CD4-positive, alpha-beta T cell treated with Interleukin-15 for 4 hours (primary cell): ENCODE measurements at regions not wholly inside any gene's neighbourhood (a gene's known extent, or its start where the extent isn't known, plus 50 kb on each side); places are given as distances from the start of the nearest gene placed in this dataset.

Experiments
- DNase-seq: peaks from one replicate; pipeline ENCODE4 v3.0.0-alpha.2; 2020; ENCODE audit warnings: low spot score

DNA sequence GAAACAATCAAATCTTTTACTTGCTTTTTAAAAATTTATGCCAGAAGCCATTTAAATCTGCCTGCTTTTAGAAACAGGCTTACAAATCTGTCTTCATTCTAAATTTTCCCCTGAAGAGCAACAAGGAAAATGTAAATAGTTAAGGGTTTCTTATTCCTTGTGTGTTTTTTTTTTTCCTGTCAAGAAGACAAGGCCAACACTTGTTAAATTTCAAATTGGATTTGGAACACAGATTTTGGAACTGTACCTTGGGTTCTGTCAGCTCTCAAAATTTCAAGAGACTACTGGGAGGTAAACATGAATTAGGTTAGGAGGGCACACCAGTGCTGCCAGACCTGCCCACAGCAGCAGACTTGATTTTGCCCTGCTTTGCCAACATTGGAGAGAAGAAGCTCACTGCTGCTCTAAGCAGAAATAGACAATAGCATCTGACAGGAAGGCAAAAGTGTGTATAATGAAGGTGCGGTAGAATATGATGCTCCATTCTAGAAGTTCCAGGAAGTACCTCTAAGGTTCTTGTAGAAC is 121.7 kb downstream of the NHLRC3 start:
- DNase-seq, result no peak

DNA sequence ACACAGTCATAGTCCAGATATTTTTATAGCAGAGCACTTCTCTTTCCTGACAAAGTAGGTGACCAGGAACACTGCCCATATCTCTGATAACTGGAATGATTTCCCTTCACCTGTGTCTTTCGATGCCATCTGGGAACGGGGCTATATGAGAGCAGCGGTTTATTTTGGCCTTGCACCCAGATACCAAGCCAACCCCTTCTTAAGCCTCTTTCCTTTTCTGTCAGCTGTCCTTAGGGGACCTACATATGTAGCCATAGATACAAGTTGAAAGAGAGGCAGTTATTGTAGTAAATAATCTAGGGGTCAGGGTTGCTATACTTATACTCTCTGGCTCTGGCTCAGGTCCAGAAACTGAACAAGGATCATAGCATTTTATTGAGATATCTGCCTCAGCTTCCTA is 128.8 kb downstream of the NHLRC3 start:
- DNase-seq, result no peak

DNA sequence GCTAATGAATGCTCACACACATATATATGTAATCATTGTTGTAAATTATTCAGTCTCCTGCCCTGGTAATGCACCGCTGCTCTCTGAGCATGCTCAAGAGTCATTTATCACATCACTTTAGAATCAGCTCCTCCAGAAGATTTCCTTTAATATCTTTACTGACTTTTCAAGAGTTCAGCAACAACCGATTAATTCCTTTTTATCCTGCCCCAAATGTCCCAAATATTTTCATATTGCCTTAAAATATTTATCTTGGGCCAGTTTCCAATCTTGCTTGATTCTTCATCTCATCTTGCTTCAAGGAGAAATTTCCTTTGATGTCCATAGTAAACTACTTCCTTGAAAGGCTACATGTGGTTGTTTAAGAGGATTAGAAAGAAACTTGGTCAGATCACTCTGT is 132.5 kb downstream of the NHLRC3 start:
- DNase-seq, result no peak

- no peak for DNase-seq
Observed at GRCh38 chr13:39185326-39185725, 147.1 kb downstream of the NHLRC3 start.

DNA sequence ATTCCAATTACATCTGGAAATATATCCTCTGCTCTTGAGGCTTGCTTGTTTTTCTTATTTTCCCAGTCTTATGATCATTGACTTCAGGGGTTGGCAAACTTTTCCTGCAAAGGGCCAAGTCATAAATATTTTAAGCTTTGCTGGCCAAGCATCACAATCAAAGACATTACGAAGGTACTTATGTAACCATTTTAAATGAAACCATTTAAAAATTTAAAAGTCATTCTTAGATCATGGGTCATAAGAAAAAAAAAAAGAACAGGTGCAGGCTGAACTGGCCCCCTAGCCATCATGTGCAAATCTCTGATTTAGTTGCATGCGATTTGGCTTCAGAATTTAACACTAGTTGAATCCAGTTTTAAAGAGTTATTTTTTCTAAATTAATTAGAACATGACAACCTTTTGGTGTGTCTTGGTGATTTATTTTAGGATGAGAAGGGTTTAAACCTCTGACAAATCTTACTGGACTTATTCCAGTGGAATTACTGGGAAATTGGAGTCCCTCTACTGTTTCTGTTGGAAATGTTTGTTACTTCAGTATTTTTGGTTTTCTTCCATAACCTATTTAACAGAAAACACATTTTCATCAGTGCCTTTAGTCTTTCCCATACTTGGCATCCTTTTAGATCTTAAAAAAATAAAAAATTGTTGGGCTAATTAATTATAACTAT is 148.1 kb downstream of the NHLRC3 start:
- no peak for DNase-seq

DNA sequence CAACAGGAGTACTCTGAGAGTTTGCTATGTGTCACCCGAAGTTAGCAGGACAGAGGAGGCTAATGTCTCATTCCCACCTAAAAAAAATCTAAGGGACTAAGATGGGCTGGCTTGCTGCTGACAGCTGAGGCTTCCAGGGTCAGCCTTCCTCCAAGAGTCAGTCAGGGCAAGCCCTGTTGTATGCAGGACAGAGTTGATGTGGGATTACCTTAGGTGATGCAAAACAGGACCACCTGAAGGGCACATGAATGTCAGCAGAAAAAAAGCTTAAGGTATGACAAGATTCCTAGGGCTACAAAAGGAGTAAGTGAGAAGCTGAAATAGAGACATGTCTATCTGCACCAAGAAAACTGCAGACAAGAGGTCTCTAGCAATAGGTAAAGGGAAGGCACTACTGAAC is 151.5 kb downstream of the NHLRC3 start:
- DNase-seq, result no peak

DNA sequence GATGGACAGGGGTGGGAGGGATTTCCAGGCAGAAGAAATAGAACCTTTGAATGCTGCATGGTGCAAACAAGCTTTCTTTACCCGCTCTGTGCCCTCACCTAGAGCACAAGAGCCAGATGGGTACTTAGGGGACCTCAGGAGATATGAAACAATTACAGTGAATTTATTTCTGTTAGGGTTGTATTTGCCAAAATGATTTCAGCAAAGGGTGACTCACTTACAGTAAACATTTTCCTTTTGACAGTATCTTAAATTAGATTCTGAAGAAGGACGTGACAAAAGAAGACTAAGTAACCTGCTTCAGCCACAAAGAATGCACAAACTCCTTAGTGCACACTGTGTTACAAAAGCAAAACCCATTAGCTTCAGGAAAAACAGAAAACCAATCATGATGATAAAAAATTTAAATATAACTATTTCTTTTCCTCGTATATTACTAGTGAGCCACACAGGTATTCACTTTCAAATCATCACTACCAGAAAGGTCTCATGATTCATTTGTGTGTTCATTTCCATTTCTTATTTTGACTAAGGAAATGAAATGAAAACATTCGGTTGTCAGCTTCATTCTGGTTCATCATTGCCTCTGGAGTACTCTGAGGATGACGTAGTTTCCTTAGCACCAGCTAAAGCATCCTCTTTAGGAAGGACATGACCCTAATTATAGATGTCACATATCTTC is 158.8 kb downstream of the NHLRC3 start:
- DNase-seq, result no peak

GRCh38 chr13:39197647-39198007 is 159.4 kb downstream of the NHLRC3 start:
- DNase-seq, result no peak

- DNase-seq, result no peak
Observed at GRCh38 chr13:39200249-39200910, 162.1 kb downstream of the NHLRC3 start.

GRCh38 chr13:39201180-39201579 is 162.9 kb downstream of the NHLRC3 start:
- no peak for DNase-seq

DNA sequence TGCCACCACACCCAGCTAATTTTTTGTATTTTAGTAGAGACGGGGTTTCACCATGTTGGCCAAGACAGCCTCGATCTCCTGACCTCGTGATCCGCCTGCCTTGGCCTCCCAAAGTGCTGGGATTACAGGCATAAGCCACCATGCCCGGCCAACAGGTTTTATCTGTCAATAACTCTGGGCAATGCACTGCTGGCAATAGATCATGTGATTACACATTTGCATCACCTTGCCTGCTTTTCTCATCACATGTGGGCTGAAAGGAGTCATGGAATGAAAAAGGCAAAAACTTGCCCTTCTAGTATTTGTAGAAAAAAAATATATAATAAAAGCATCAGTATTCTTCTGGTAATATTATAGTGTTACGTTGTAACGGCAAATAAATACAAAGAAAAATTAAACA is 164.5 kb downstream of the NHLRC3 start:
- no peak for DNase-seq

GRCh38 chr13:39208636-39209035 is 170.4 kb downstream of the NHLRC3 start:
- no peak for DNase-seq

DNA sequence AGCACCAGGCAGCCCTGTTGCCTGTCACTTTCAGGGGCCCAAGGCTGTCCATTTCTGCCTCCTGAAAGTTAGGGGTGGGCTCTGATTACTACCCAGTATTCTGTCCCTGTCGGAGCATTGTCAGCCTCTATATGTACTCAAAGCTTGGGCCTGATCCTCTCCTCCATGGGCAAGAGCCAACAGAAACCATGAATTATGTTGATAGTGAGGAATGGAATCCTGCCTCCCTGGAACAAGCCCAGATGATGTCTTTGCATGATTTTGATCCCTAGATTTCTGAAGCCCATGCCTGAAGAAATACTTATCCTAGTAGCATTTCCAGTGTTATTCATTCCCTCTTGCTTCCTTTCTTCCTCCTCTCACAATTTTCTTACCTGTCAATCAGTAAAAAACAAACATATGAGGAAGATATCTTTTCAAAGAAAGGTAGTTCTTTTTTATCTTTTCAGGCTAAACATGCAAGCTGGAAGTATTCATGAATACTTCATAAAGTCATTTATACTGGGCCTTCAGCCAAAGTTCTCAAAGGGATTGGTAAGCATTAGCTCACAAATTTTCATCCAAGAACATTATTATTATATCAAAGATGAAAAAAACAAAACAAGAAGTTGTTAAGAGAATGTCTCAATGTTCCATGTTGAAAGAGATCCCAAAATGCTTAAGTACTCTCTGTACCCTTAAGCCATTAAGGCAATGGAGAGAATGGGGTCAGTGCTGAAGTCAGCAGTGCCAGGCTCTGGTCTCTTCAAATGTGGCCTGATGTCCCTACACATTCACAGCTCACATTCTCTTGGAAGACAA is 171.7 kb downstream of the NHLRC3 start:
- no peak for DNase-seq

DNA sequence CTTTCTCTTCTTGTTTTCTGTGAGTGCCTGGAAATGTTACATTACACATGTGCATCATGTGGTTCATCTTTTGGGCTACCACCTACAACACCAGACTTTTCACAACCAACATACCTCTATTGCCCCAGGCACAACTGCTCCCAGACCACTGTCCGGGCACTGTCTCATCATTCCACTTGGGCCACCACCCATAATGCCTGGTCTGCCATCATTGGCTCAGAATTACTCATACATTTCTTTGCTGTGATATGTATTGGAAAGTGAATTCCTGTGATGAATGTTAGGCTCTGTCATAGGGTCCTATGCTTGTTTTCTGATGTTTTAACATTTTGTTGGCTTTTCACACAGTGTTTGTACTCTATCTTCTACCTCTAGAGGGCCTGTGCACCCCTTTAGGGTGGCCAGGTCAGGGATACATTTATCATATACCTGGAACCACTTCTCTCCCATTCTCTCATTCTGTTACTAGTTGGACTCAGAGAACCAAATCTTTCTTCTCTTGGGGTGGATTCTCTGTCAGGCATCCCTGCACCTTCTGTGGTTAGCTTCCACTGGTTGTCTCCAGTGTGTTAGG is 172.8 kb downstream of the NHLRC3 start:
- no peak for DNase-seq

- DNase-seq, result no peak
Observed at GRCh38 chr13:39215971-39216370, 177.7 kb downstream of the NHLRC3 start.

DNA sequence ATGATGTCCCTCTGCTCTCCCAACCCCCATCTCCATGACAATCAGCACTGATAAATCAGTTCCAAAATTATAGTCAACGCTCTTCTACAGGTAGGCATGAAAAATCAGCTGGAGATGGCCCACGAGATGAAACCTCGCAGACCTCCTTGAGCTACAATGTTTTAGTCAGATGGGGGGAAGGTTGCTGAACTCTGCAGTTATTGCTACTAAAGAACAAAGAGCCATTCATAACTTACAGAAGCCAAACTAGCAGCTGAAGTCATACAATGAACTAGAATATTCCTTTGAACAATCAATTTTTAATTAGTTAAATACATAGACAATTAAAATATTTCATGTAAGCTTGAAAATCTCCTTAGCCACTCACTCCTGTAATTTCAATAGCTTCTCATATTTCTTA is 179.2 kb downstream of the NHLRC3 start:
- DNase-seq, result no peak

DNA sequence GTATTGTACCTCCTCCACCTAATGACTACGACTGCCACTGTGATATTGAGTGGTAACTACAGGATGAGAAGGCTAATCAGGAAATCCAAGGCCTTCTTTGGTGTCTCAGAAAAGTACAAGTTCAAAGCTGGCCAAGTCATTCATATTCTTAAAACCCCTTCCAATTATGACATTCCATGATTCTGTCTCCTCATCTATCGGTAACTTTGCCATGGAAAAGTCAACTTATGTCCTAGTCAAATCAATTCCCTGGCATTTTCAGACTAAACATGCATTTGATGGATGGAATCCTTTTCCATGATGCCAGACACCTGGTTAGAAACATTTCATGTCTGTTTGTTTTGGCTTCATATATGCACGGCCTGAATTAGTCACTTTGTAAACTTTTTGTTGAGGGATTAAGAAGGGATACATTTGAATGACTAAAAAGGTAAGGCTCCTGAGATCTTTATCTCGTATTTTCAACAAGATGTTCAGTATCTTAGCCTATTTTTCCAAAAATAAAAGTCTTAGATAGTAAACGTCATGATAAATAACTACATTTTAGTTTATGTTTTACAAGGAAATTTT is 186.5 kb downstream of the NHLRC3 start:
- no peak for DNase-seq

DNA sequence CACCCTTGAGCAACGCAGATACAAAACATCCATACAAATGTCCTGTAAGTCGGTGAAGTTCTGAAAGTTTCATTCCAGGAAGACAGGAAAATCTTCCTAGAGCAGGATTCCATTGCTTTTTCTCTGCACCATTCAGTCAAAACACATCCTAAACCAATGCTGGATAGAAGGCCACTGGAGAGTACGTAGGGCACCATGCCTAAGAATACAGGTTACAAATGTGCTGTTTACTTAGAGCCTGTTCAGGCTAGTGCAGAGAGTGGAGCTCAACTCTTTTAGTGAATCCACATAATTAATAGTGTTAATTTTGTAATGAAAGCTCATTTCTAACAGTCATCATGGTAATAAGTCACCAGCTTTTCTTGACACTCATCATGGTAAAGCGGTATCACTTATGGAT is 187.6 kb downstream of the NHLRC3 start:
- DNase-seq, result no peak

DNA sequence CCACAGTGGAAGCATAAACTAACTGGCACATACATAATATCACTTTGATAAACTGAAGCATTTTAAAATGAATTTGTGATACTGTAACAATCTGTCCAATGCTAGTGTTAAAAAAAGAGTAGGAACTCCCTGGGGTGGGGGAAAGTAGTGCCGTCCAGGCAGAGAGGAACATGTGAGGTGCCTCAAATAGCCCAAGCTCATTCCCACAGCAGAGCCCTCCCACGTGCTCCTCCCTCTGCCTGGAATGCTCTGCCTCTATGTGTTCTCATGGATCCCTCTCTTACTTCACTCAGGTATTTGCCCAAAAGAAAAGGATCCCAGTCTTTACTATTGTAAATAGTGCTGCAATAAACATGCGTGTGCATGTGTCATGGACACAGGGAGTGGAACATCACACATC is 188.1 kb downstream of the NHLRC3 start:
- DNase-seq, result no peak

DNA sequence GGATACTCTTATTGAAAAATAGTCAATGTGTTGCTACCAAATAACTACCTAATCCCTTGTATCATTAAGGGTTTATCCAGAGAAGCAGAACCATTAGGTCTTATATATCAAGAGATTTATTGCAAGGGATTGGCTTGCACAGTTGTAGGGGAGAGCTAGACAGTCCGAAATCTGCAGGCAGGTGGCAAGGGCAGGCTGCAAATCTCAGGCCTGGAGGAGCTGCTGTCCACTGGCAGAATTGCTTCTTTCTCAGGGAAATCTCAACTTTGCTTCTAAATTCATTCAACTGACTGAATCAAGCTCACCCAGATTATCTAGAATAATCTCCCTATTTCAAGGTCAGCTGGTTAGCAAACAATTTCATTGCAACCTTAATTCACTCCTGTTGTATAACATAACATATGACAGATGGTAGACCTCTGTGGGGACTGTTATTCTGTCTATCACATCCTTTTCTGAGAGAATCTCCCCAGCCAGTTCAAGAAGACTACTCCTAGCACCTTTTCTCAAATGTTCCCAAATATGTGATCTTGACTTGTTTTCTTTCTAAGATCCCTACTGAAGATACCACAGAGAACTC is 194.2 kb downstream of the NHLRC3 start:
- DNase-seq, result no peak

DNA sequence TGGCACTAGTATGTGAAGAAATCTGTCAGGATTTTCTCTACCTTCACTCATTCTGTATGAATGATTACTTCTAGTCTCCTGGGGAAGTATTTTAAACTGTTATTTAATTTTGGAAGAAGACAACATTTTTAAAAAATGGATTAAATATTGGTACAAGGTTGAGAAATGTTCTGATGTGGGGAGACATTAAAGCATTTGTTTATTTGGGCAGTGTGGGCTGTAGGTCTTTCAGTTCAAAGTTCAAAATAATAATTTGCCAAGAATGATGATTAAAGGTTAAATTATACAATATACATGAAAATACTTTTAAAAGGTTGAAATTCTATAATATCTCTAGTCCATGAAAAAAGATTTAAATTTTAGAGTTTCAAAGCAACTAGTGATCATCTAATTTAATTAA is 194.7 kb downstream of the NHLRC3 start:
- DNase-seq, result no peak
